ENCODE measurements at regions not wholly inside any gene's neighbourhood (a gene's known extent, or its start where the extent isn't known, plus 50 kb on each side); places are given as distances from the start of the nearest gene placed in this dataset.

DNA sequence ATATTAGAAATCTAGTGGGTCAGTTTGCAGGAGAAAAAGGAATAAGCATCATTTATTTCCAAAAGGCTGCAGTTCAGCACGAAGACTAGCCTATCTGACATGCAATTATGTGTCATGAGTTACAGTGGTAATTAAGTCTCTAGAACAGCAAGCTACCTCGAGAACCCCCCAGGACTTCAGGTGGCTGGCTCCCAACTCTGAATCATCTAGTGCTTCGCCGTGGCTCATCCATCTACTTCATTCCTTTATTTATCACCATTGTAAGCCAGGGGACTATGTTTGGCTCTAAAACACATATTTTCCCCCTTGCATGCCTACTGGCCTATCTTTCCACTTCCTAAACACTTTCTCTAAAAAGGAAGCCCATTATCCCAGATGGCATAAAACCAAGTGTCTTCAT lies 121.6 kb downstream of the TXNL1 start:
- no peak overlapping the region for H3K4me3 Mint-ChIP-seq (ENCODE audit: unreplicated experiment)
- no peaks in the 10 kb centered on the region for H3K4me1 Mint-ChIP-seq (ENCODE audit: low read depth)
- TF ChIP-seq, protein P1, sequence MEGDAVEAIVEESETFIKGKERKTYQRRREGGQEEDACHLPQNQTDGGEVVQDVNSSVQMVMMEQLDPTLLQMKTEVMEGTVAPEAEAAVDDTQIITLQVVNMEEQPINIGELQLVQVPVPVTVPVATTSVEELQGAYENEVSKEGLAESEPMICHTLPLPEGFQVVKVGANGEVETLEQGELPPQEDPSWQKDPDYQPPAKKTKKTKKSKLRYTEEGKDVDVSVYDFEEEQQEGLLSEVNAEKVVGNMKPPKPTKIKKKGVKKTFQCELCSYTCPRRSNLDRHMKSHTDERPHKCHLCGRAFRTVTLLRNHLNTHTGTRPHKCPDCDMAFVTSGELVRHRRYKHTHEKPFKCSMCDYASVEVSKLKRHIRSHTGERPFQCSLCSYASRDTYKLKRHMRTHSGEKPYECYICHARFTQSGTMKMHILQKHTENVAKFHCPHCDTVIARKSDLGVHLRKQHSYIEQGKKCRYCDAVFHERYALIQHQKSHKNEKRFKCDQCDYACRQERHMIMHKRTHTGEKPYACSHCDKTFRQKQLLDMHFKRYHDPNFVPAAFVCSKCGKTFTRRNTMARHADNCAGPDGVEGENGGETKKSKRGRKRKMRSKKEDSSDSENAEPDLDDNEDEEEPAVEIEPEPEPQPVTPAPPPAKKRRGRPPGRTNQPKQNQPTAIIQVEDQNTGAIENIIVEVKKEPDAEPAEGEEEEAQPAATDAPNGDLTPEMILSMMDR (IDR thresholded peaks at IDR 0.05): no peak
- no peaks in the 10 kb centered on the region for H3K9me3 Mint-ChIP-seq (ENCODE audit: low read depth)
- H3K36me3 Mint-ChIP-seq (ENCODE audit: low read depth): no peaks in the 10 kb centered on the region
- H3K27me3 Mint-ChIP-seq (ENCODE audit: low read depth): no peaks in the 10 kb centered on the region
- DNase-seq (ENCODE audit: low spot score): no peak
- no peak overlapping the region for H3K27ac Mint-ChIP-seq (ENCODE audit: unreplicated experiment)

DNA sequence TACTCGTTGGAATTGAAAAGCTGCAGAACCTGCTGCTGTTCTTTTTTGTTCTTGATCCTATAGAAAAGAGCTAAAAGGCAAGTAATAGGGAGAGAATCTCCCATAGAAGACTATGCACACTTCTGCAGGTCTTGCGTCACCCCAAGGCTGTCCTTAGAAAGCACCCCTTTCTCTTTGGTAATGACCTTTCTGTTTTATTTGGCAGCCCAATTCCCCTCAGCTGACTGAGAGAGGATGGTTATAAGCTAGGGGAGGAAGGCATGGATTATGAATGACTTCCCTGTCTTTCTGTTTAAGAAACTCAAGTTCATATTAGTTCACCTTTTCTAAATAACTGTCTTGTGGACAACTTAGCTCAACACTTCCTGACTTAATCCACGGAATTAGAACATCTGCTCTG lies 122.9 kb downstream of the TXNL1 start:
- no peaks in the 10 kb centered on the region for H3K4me1 Mint-ChIP-seq (ENCODE audit: low read depth)
- H3K36me3 Mint-ChIP-seq (ENCODE audit: low read depth): no peaks in the 10 kb centered on the region
- TF ChIP-seq, protein P1 (IDR thresholded peaks at IDR 0.05): no peak
- no peaks in the 10 kb centered on the region for H3K9me3 Mint-ChIP-seq (ENCODE audit: low read depth)
- no peak overlapping the region for H3K27ac Mint-ChIP-seq (ENCODE audit: unreplicated experiment)
- no peak overlapping the region for H3K4me3 Mint-ChIP-seq (ENCODE audit: unreplicated experiment)
- no peaks in the 10 kb centered on the region for H3K27me3 Mint-ChIP-seq (ENCODE audit: low read depth)
- DNase-seq (ENCODE audit: low spot score): no peak

DNA sequence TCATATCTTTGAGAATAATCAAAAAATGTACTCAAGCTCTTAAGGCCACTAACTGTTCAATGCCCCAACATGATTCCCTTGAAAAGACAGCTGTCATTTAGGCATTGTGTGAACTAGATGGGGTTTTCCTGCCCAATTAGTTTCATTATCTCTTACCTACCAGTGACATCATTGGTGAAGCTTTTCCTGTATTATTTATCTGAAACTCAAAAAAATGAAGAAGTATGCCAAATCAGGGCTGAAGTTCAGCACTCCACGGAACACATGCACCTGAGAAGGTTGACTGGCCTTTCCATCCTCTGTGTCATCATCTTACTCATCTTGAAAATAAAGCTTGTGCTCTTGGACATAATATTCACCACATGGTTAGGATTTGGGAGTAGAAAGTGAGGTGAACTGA lies 126.4 kb downstream of the TXNL1 start:
- DNase-seq (ENCODE audit: low spot score): no peak
- no peaks in the 10 kb centered on the region for H3K36me3 Mint-ChIP-seq (ENCODE audit: low read depth)
- no peak overlapping the region for H3K27ac Mint-ChIP-seq (ENCODE audit: unreplicated experiment)
- H3K4me1 Mint-ChIP-seq (ENCODE audit: low read depth): no peaks in the 10 kb centered on the region
- no peaks in the 10 kb centered on the region for H3K27me3 Mint-ChIP-seq (ENCODE audit: low read depth)
- H3K4me3 Mint-ChIP-seq (ENCODE audit: unreplicated experiment): no peak overlapping the region
- no peaks in the 10 kb centered on the region for H3K9me3 Mint-ChIP-seq (ENCODE audit: low read depth)
- TF ChIP-seq, protein P1 (IDR thresholded peaks at IDR 0.05): no peak

DNA sequence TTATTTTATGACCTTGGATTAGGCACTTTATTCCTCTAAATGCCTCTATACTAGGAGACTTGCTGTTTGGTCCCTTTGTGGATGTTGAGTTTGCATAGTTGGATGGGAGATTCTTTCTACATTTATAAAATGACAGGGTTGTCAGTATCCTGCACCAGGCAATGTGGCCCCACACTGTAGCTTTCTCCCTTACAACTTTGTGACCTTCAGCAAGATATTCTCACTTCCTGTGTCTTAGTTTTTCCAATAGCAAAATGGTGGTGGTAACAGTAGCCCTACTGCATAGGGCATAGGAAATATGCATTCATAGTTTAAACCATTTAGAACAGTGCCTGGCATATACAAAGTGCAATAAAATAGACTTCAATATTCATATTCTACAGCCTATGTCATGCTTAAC lies 128.3 kb downstream of the TXNL1 start:
- no peaks in the 10 kb centered on the region for H3K4me1 Mint-ChIP-seq (ENCODE audit: low read depth)
- TF ChIP-seq, protein P1 (IDR thresholded peaks at IDR 0.05): no peak
- H3K27ac Mint-ChIP-seq (ENCODE audit: unreplicated experiment): no peak overlapping the region
- no peak for DNase-seq (ENCODE audit: low spot score)
- no peaks in the 10 kb centered on the region for H3K36me3 Mint-ChIP-seq (ENCODE audit: low read depth)
- H3K9me3 Mint-ChIP-seq (ENCODE audit: low read depth): no peaks in the 10 kb centered on the region
- H3K27me3 Mint-ChIP-seq (ENCODE audit: low read depth): no peaks in the 10 kb centered on the region
- H3K4me3 Mint-ChIP-seq (ENCODE audit: unreplicated experiment): no peak overlapping the region

DNA sequence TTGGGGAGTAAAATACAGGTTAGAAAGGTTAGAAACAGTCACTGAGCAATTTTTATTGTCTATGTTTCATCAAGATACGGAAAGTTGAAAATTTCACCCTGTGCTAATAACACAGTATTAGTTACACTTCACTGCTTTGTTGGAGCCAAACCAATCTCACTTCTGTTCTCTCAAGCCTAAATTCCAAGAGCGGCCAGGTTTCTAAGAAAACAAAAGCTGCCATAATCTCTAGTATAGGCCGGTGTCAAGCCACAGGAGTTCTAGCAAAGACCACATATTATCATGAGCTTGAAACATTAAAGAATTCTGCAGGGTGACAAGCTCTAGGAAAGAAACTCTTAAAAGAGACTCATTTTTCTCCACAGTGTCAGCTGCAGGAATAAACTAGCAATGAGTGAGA lies 128.7 kb downstream of the TXNL1 start:
- DNase-seq (ENCODE audit: low spot score): no peak
- no peaks in the 10 kb centered on the region for H3K27me3 Mint-ChIP-seq (ENCODE audit: low read depth)
- H3K4me1 Mint-ChIP-seq (ENCODE audit: low read depth): no peaks in the 10 kb centered on the region
- no peaks in the 10 kb centered on the region for H3K9me3 Mint-ChIP-seq (ENCODE audit: low read depth)
- TF ChIP-seq, protein P1 (IDR thresholded peaks at IDR 0.05): no peak
- H3K36me3 Mint-ChIP-seq (ENCODE audit: low read depth): no peaks in the 10 kb centered on the region
- H3K4me3 Mint-ChIP-seq (ENCODE audit: unreplicated experiment): no peak overlapping the region
- H3K27ac Mint-ChIP-seq (ENCODE audit: unreplicated experiment): no peak overlapping the region
